Left renal pelvis (tissue), 4 donors: ENCODE measurements at regions not wholly inside any gene's neighbourhood (a gene's known extent, or its start where the extent isn't known, plus 50 kb on each side); places are given as distances from the start of the nearest gene placed in this dataset.

Experiments
- DNase-seq, 4 donors: peaks; one replicate each; pipeline ENCODE4 v3.0.0-alpha.2; 2013; ENCODE audit warnings: low read depth in 4 of 4, low spot score in 3 of 4

- no peak for DNase-seq
Measured at GRCh38 chr22:22045571-22046335, 63.2 kb upstream of the TOP3B start.

GRCh38 chr22:22044153-22044552 is 61.6 kb upstream of the TOP3B start:
- DNase-seq, result no peak

DNA sequence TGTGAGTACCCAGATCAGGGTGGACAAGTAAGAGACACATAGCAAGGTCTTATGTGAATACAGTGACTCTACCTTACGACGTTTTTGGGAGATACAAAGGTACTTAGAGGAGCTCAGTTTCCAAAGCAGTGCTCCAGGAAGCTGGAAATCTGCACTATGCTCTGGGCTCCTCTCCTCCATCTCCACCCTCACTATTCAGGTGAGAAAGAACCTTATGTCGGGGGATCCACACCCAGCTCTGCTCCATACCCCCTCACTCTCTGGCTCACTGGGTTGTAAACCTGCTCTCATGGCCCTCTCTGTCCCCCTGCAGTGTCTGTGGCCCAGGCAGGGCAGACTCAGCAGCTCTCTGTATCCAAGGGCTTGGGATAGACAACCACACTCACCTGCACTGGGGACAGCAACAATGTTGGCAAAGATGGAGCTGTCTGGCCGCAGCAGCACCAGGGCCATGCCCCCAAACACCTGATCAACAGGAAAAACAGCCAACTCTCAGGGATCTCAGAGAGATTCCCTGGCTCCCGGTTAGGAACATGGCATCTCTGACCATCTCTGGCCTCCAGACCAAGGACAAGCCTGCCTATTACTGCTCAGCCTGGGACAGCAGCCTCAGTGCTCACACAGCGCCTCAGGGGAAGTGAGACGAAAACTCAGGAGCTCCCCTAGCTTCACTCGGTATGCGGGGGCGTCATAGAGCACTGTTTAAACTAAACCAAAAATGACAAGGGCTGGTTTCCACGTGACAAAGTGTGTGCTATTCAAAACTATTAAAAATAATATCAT is 60.9 kb upstream of the TOP3B start:
- DNase-seq, result no peak

- no peak for DNase-seq
Measured at GRCh38 chr22:22042599-22043295, 60.2 kb upstream of the TOP3B start.

- DNase-seq, result no peak
Measured at GRCh38 chr22:22042009-22042408, 59.4 kb upstream of the TOP3B start.

DNA sequence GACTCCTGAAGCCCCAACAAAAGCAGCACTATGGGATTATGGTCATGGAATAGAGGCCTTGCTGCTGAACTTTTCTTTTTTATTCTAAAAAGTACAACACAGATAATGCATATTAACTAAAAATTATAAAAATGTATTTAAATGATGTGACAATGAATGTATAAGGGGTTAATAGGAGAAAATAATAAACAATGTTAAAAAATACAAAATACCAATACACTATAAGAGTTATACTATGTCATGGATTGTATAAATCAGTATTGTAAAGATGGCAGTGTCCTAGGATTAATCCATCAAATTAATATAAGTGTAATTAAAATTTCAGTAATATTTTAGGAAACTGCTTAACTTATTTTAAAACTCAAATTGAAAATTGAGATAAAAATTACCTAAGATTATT is 58.3 kb upstream of the TOP3B start:
- no peak for DNase-seq

DNA sequence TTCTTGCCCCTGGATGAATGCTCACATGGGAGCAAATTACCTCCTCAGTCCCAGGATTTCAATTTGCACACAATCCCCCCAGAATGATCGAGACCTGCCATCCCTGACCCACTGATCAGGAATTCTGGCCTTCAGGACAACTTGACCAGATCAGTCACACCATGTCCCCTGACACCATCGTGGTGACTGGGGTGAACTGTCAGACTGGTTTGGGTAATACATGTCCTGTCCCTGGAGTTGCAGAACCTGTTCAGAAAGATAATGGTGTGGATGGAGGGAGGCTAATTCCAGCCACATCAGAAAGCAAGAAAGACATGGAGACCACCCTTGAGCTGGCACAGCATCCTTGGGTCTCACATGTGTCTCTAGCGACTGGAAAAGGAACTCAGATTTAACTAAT is 57.9 kb upstream of the TOP3B start:
- no peak for DNase-seq

DNA sequence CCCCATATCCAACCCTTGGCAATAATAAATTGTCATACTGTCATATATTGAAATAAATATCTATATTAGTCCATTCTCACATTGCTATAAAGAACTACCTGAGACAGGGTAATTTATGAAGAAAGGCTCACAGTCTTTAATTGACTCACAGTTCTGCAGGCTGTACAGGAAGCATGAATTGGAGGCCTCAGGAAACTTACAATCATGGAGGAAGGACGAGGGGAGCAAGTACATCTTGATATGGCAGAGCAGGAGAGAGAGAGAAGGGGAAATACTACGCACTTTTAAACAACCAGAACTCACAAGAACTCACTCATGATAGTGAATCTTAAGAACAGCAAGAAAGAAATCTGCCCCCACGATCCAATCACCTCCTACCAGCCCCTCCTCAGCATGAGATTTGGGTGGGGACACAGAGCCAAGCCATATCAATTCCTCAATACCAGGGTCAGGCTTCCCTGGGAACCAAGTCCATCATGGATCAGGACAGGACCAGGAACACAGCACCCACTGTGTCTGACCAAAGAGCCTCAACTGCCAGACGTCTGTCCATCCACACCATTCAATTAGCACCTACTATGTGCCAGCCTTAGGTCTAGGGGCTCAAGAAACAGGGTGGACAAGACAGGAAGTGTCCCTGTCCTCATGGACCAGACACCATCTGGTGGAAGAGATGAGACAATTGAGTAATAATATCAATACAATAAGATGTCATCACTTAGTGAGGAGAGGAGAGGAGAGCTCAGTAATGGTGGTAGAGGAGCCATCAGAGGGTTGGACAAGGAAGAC is 56.9 kb upstream of the TOP3B start:
- DNase-seq, result no peak

- DNase-seq, result no peak
Measured at GRCh38 chr22:22038178-22038880, 55.7 kb upstream of the TOP3B start.

DNA sequence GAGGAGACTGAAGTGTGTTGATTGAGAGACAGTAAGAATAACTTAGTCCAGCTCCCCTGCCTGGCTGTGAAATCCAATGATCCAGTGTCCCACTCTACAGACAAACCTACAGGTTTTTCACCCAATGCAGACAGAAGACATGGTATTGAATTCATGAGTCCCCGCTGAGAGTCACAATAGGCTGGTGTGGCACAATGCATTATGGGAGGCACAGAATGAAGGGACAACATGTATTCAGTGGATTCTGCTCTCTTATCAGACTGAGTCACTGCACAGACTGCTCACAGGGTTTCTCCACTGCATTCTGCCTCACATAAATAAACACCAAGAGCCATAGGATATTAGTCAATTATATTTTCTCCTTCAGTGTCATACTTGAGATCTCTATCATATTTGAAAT is 55.2 kb upstream of the TOP3B start:
- DNase-seq, result no peak

GRCh38 chr22:22037229-22037628 is 54.6 kb upstream of the TOP3B start:
- DNase-seq, result no peak

- no peak for DNase-seq
Measured at GRCh38 chr22:22036588-22036987, 54.0 kb upstream of the TOP3B start.

- no peak for DNase-seq
Measured at GRCh38 chr22:22035771-22036314, 53.3 kb upstream of the TOP3B start.

DNA sequence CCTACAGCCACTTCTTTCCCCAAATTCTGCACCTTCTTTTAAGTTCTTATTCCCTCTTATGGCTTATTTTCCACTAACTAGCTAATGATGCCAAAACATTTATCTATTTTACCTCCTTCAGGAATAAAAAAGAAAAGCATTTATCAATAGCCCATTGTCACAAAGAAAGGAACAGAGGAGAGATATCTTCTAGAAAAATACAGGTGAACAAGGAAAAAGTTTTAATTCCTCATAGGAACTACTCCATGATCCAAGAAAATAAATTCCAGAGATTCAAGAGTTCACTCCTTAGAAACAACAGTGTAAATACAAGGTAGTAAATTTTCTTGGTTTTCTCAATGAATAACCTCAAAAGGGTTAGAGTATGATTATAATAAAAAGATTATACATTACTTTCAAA is 52.6 kb upstream of the TOP3B start:
- no peak for DNase-seq

DNA sequence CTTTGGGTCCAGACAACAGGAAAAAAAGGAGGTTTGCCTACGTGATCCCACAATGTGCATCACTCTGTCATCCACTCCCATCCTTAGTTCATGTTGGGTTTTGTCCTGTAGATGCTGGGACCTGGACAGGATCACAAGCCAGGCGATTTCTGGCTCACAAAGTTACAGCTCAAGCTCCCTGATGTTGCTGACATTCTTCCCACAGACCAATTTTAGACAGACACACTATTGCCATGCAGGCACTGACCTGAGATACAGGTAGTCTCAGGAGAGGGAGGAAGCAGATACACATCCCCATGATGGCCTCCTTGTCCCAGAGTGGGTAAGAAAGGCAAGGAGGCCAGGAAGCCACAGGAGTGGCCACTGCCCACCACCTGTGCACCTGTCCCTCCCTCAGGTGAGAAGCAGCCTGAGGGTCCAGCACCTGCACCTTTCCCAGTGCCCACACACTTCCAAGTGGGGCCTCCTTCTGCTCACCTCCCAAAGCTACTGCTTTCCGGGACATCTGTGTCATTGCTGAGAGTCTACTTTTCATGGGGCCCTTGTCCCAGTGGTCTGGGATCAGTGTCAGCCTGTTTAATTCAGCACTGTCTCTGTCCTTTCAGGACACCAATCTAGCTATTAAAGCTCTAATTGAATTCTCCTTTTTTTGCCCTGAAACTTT is 52.0 kb upstream of the TOP3B start:
- no peak for DNase-seq

DNA sequence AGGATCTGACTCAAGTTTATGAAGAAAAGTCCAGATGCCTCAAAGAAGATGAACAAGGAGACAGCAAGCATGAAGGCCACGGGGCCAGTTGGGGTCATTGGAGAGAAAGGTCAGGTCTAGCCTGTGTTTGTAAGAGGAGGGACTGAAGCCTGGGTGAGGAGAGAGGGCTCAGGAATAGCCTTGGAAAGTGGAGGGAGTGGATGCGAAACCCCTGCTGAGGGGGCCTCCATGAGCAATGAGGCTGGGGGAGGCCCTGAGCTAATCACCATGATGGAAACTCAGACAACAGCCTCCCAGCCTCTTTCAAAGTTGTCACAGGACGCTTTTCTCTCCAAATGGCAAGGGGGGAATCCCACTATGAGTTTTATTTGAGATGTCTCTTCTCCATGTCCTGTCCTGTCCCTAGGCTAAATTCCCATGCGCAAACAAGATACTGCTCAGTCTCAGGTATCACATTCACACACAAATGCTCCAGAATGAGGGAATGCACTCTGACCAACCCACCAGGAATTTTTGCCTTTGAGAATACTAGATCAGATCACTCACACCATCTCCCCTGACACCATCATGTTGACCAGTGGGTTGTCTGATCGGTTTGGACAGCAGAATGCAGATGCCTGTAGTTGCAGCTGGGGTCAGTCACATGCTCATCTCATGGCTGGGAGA is 51.3 kb upstream of the TOP3B start:
- DNase-seq, result no peak

DNA sequence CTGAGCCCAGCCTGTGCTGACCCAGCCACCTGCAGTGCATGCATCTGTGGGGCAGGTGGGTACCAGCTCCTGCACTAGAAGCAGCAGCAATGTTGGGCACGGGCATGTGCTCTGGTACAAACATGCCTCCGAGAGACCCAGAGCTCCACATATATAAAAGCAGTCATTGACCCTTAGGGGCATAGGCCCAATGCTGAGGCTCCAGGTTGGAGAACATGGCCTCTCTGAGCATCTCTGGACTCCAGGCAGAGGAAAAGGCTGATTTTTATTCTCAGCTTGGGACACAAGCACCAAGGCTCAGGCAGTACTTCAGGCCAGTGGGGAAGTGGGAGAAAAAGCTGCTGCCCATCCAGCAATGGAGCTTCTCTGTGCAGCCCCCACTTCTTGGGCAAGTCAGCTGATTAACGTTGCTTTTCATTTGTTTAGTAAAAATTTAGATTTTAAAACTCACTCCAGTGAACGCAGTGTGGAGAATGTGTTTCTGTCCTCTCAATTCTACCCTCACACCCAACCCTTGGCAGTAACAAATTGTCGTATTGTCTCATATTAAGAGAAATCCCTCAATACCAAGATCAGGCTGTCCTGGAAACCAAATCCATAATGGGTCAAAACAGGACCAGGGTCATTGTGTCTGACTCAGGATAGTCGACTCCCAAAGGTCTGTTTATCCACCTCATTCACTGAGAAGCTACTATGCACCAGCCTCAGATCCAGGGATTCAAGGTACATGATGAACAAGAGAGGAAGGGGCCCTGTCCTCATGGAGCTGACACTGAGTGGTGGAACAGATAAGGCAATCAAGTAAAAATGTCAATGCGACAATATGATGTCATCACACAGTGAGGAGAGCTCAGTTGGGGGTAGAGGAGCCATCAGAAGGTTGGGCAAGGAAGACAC is 50.6 kb upstream of the TOP3B start:
- DNase-seq, result no peak
